Fibroblast of villous mesenchyme (primary cell): ENCODE measurements at regions not wholly inside any gene's neighbourhood (a gene's known extent, or its start where the extent isn't known, plus 50 kb on each side); places are given as distances from the start of the nearest gene placed in this dataset.

Source experiments
- DNase-seq: peaks from one replicate; pipeline ENCODE4 v3.0.0-alpha.2; 2010; ENCODE audit warnings: low read depth
- H3K4me3 ChIP-seq: 2 replicates; pipeline ENCODE4 v1.5.1; 2011; ENCODE audit warnings: low read depth, mild to moderate bottlenecking, low read length
- CTCF ChIP-seq: IDR thresholded peaks from 2 replicates; pipeline ENCODE4 v1.5.1; 2012; ENCODE audit warnings: low read depth, mild to moderate bottlenecking, low read length; ENCODE audit not compliant: insufficient read depth

- no peak for DNase-seq
- TF ChIP-seq CTCF: no peak
- no peak overlapping the region for H3K4me3 ChIP-seq
Observed at GRCh38 chr6:126143761-126144251, 157.5 kb downstream of the TRMT11 start.

DNA sequence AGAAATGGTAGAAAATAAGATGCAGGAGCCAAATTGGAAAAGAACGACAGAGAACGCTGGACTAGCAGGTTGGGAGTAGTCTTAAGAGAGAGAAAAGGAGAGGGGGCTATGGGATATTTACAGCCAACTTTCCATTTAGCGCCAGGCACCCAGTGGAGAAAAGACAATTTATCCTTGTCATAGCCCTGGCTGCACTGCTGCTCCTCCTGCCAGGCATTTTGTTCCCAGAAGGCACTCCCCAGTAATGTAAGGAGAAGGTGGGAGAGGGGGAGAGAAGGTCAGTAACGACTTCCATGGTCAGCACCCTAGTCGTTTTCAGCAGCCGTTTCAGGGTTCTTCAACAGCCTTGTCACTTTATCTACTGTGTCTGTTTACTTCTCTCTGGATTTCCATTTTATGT lies 159.0 kb downstream of the TRMT11 start:
- no peak overlapping the region for H3K4me3 ChIP-seq
- DNase-seq: no peak
- no peak for TF ChIP-seq CTCF

GRCh38 chr6:126147291-126147815 lies 161.0 kb downstream of the TRMT11 start:
- DNase-seq: no peak
- no peak for TF ChIP-seq CTCF
- no peak overlapping the region for H3K4me3 ChIP-seq

DNA sequence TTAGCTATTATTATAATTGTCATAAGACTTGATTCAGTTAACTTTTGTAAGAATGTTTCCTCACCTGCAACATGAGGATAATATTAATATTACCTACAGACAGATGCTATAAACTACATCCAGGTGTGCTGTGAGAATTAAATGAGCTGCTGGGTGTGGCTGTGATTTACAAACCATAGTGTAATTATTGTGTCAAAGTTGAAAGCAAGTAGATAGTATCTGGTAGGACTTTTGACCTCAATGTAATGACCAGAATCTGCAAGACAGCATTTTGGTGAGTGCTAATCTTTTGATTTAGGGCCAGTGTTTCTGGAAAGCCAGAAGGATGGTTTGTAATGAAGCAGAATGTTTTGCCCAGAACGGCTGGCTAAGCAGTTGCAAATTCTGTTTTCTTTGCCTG lies 162.5 kb downstream of the TRMT11 start:
- TF ChIP-seq CTCF: no peak
- no peak for DNase-seq
- H3K4me3 ChIP-seq: no peak overlapping the region

DNA sequence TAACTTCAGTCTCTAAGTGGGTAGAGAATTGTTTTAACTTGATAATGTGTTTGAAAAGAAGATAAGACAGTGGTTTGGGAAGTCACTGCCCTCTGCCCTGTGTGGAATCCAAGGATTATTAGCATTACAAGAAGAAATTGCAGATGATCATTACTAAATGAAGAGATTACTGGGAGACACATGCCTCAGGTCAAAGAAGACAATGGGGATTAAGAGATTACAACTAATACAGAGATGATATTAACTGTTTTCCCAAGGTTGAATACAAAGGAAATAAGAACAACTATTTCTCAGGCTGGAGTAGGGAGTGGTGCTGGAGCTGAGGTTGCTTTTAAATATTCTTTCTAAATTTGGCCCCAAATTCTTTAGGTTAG lies 166.0 kb downstream of the TRMT11 start:
- TF ChIP-seq CTCF: no peak
- no peak overlapping the region for H3K4me3 ChIP-seq
- no peak for DNase-seq

DNA sequence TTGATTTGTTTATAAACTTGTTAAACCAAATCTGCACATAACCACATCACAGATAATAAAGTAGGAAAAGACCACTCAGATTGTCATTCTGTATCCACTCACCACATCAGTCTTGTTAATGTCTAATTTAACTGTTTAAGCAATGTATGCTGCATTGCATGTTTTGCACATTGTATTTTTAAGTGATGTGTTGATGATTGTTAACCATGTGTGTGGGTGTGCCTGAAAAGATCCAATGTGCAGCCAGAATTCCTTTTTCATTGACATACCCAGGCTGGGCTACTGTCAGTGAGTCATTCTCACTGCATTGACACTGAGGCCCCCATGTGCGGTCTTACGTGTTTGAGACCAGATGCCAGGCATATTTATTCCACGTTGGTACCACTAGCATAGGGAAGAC lies 167.3 kb downstream of the TRMT11 start:
- peak; percentile 57 for DNase-seq
- TF ChIP-seq CTCF: no peak
- H3K4me3 ChIP-seq: no peak overlapping the region

DNA sequence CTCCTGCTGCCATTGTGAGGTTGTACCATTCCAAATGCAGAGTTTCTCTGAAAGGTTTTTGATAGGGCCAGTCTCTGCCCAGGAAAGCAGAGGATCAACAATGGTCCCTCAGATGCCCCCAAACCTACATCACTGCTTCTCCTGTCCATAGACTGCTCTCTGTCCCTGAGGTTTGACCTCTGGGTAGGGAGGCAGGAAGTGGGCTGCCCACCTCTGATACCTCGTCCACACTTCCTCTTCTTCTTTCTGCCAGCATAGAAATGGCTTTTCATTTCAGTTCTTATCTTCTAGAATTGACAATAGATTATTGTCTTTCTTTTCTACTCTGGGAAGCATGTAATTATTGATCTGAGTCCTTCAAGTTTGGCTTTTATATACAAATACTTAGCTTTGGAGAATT lies 170.6 kb downstream of the TRMT11 start:
- no peak for DNase-seq
- TF ChIP-seq CTCF: no peak
- H3K4me3 ChIP-seq: no peak overlapping the region
